Naive thymus-derived CD8-positive, alpha-beta T cell (primary cell): ENCODE measurements at regions not wholly inside any gene's neighbourhood (a gene's known extent, or its start where the extent isn't known, plus 50 kb on each side); places are given as distances from the start of the nearest gene placed in this dataset.

Source experiments
- ATAC-seq, 2 donors: fragments of 150-1000 bp; cut with Tn5 transposase in 1 of 2; sonication (Bioruptor Pico), chemical (Tn5 transposase) in 1 of 2; 1 replicate in 1 of 2; 2 replicates in 1 of 2; pipeline ENCODE4 v1.10.0; 2021; ENCODE audit warnings: mild to moderate bottlenecking in 2 of 2, moderate library complexity in 2 of 2
- POLR2A ChIA-PET: fragments of 350-600 bp; sonication (Branson Sonifier 250); formaldehyde crosslinking; loops from one replicate; lab custom pipeline; 2021; ENCODE audit warnings: antibody characterized with exemption; lab: Charles Lee
- DNase-seq, 10 donors: peaks; one replicate each; pipeline versions ENCODE4 v3.0.0 to v3.0.0-alpha.2; 2020 to 2022
- H3K27ac Mint-ChIP-seq, 10 donors: one replicate each; pipeline ENCODE4 v1.8.0; 2020 to 2022; ENCODE audit warnings: mild to moderate bottlenecking in 10 of 10, mixed read lengths in 10 of 10, moderate library complexity in 4 of 10, inconsistent platforms in 1 of 10
- H3K27me3 Mint-ChIP-seq, 5 donors: one replicate each; pipeline ENCODE4 v1.8.0; 2021 to 2022; ENCODE audit warnings: mixed read lengths in 5 of 5
- H3K36me3 Mint-ChIP-seq, 3 donors: one replicate each; pipeline ENCODE4 v1.8.0; 2020 to 2022; ENCODE audit warnings: mixed read lengths in 3 of 3, mild to moderate bottlenecking in 2 of 3, inconsistent platforms in 1 of 3
- H3K4me1 Mint-ChIP-seq, 4 donors: one replicate each; pipeline ENCODE4 v1.8.0; 2021 to 2022; ENCODE audit warnings: mixed read lengths in 4 of 4
- H3K4me3 Mint-ChIP-seq, 10 donors: one replicate each; pipeline ENCODE4 v1.8.0; 2020 to 2022; ENCODE audit warnings: mild to moderate bottlenecking in 10 of 10, mixed read lengths in 10 of 10, moderate library complexity in 6 of 10, inconsistent platforms in 1 of 10
- H3K9me3 Mint-ChIP-seq, 9 donors: one replicate each; pipeline ENCODE4 v1.8.0; 2020 to 2022; ENCODE audit warnings: mixed read lengths in 9 of 9, mild to moderate bottlenecking in 3 of 9, inconsistent platforms in 1 of 9, moderate library complexity in 1 of 9

- Mint-ChIP-seq H3K36me3 (peaks cover 0 to 5% (median 0%) of the 10 kb centered on the region in 3 donors), H3K4me1 (no peaks in the 10 kb centered on the region), H3K27ac (no peak overlapping the region), H3K4me3 (no peak overlapping the region), H3K9me3 (peaks cover 0 to 28% (median 6%) of the 10 kb centered on the region in 9 donors), H3K27me3 (peaks cover 0 to 13% (median 6%) of the 10 kb centered on the region in 5 donors)
- POLR2A ChIA-PET = no interaction called here
- DNase-seq (no peak), ATAC-seq (no peak)
These were observed 69.5 kb upstream of the PRICKLE2 start for GRCh38 chr3:64294771-64295170.

- POLR2A ChIA-PET = no interaction called here
- Mint-ChIP-seq H3K27ac (no peak overlapping the region), H3K27me3 (peaks cover 0 to 13% (median 5%) of the 10 kb centered on the region in 5 donors), H3K36me3 (peaks cover 0 to 5% (median 0%) of the 10 kb centered on the region in 3 donors), H3K9me3 (peaks cover 0 to 21% (median 6%) of the 10 kb centered on the region in 9 donors), H3K4me1 (no peaks in the 10 kb centered on the region), H3K4me3 (no peak overlapping the region)
- no peak for ATAC-seq
- no peak for DNase-seq
These were observed 67.9 kb upstream of the PRICKLE2 start for GRCh38 chr3:64293121-64293520.

- no peaks in the 10 kb centered on the region for H3K36me3 Mint-ChIP-seq
- DNase-seq = no peak
- no peak overlapping the region for H3K27ac Mint-ChIP-seq
- H3K9me3 Mint-ChIP-seq = peaks cover 0 to 11% (median 0%) of the 10 kb centered on the region in 9 donors
- POLR2A ChIA-PET = no interaction called here
- no peak overlapping the region for H3K4me3 Mint-ChIP-seq
- no peaks in the 10 kb centered on the region for H3K4me1 Mint-ChIP-seq
- H3K27me3 Mint-ChIP-seq = peaks cover 0 to 13% (median 3%) of the 10 kb centered on the region in 5 donors
- no peak for ATAC-seq
These were observed 66.7 kb upstream of the PRICKLE2 start for GRCh38 chr3:64291956-64292355.

DNA sequence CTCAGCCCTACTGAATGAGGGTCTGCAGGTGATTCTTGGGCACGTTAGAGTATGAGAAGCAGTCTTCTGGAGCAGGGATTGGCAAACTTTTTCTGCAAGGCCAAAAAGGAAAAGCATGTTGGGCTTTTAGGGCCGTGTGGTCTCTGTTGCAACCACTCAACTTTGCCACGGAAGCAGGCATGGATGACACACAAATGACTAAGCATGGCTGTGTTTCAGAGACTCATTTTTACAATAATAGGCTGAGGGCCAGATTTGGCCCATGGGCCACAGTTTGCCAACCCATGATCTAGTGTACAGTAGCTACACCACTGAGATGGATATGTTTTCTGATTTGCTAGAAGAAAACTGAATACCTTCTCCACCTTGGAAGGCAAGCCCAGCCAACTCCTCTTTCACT lies 66.1 kb upstream of the PRICKLE2 start:
- Mint-ChIP-seq H3K9me3 (peaks cover 0 to 7% (median 0%) of the 10 kb centered on the region in 9 donors), H3K27ac (no peak overlapping the region), H3K36me3 (no peaks in the 10 kb centered on the region), H3K4me3 (no peak overlapping the region), H3K27me3 (peaks cover 0 to 13% (median 3%) of the 10 kb centered on the region in 5 donors), H3K4me1 (no peaks in the 10 kb centered on the region)
- ATAC-seq = no peak
- DNase-seq = no peak
- POLR2A ChIA-PET = no interaction called here

DNA sequence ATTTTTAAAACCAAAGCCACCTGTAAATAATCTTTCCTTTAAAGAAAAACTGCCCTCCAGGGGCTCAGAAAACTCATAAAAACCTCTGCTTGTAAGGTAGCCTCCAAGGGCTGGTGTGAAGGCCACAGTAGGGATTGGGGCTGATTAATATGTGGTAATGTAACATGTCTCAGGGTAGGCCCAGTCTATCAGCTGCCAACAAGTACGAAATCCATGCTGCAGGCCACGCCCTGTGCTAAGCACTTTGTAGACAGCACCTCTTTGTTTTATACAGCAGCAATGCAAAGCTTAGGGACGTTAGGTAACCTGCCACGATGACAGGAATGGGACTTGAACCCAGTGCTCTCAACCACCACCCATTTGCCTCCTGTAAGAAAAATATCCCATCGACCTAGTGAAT lies 65.6 kb upstream of the PRICKLE2 start:
- no peaks in the 10 kb centered on the region for H3K36me3 Mint-ChIP-seq

GRCh38 chr3:64290161-64290560 lies 64.9 kb upstream of the PRICKLE2 start:
- no peak for ATAC-seq
- Mint-ChIP-seq H3K36me3 (no peaks in the 10 kb centered on the region), H3K27me3 (peaks cover 0 to 13% (median 3%) of the 10 kb centered on the region in 5 donors), H3K4me1 (no peaks in the 10 kb centered on the region), H3K9me3 (peaks cover 0 to 7% (median 0%) of the 10 kb centered on the region in 9 donors), H3K4me3 (no peak overlapping the region), H3K27ac (no peak overlapping the region)
- no peak for DNase-seq
- POLR2A ChIA-PET = no interaction called here

More for the DNA sequence above, 65.6 kb upstream of the PRICKLE2 start:
- Mint-ChIP-seq H3K27ac (no peak overlapping the region), H3K27me3 (peaks cover 0 to 13% (median 3%) of the 10 kb centered on the region in 5 donors), H3K4me3 (no peak overlapping the region), H3K4me1 (no peaks in the 10 kb centered on the region), H3K9me3 (peaks cover 0 to 7% (median 0%) of the 10 kb centered on the region in 9 donors)
- POLR2A ChIA-PET = no interaction called here
- no peak for DNase-seq
- no peak for ATAC-seq

DNA sequence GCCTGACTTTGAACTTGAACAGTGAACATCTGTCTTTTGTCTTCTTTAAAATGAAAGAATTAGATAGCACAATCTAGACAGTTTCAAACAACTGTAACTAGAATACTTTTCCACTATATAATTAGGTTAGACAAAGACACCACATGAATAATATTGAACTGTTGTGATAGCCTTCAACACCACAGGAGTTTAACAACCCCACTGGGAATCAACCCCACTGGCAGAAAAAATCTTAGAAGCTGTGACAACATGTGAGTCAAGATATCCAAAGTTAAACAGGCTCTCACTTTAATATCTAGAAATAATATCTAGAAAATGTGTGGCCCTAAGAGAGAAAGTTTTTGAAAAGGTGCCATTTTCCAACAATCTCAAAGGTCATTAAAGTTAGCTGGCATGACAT lies 64.4 kb upstream of the PRICKLE2 start:
- DNase-seq = no peak
- no peak overlapping the region for H3K4me3 Mint-ChIP-seq
- H3K36me3 Mint-ChIP-seq = no peaks in the 10 kb centered on the region
- H3K27ac Mint-ChIP-seq = no peak overlapping the region
- ATAC-seq = no peak
- H3K9me3 Mint-ChIP-seq = peaks cover 0 to 7% (median 0%) of the 10 kb centered on the region in 9 donors
- H3K27me3 Mint-ChIP-seq = peaks cover 0 to 13% (median 3%) of the 10 kb centered on the region in 5 donors
- H3K4me1 Mint-ChIP-seq = no peaks in the 10 kb centered on the region
- POLR2A ChIA-PET = no interaction called here

DNA sequence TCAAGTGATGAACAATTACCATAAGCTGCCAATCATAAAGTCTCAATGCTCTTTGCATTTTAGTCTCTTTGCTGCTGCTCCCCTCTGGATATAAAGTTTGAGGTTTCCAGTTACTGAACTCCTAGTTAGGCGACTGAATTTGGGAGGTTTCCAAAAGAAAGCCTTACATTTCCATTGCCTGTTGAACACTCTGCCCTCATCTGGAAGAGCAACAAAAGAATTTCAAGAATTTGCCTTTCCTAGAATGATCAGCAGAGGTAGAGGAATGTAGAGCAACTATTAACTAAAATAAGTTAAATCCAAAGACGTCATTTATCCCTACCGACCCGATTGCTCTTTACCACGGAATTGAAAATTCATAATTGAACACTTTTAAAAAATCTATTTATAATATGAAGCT lies 53.4 kb upstream of the PRICKLE2 start:
- Mint-ChIP-seq H3K27ac (no peak overlapping the region), H3K27me3 (peaks cover 0 to 9% (median 5%) of the 10 kb centered on the region in 5 donors), H3K4me3 (no peak overlapping the region), H3K4me1 (no peaks in the 10 kb centered on the region), H3K36me3 (no peaks in the 10 kb centered on the region), H3K9me3 (peaks cover 0 to 3% (median 0%) of the 10 kb centered on the region in 9 donors)
- DNase-seq (no peak), ATAC-seq (no peak)
- POLR2A ChIA-PET = no interaction called here

DNA sequence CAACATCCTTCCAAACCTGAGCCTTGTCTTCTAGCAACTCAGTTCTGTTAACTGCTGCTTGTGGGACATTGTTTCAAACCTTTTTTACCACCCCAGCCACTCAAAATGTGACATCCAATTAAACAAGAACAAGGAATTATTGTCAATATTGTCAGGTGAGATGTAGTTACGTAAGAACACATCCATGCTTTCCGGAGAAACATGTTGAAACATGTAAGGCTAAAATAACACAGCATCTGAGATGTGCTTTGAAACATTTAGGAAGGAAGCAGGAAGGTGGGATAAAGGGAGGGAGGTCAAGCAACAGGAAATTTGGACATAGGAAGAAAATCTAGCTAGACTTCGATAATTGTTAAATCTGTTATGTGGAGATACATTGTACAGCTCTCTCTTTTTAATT lies 50.9 kb upstream of the PRICKLE2 start:
- Mint-ChIP-seq H3K27ac (no peak overlapping the region), H3K9me3 (peaks cover 0 to 2% (median 0%) of the 10 kb centered on the region in 9 donors), H3K27me3 (peaks cover 0 to 17% (median 5%) of the 10 kb centered on the region in 5 donors), H3K4me1 (no peaks in the 10 kb centered on the region), H3K4me3 (no peak overlapping the region), H3K36me3 (no peaks in the 10 kb centered on the region)
- POLR2A ChIA-PET = no interaction called here
- DNase-seq (no peak), ATAC-seq (no peak)
